Urothelium cell line (cell line): ENCODE measurements at regions not wholly inside any gene's neighbourhood (a gene's known extent, or its start where the extent isn't known, plus 50 kb on each side); places are given as distances from the start of the nearest gene placed in this dataset.

Source experiments
- DNase-seq: peaks from one replicate; pipeline ENCODE4 v3.0.0; 2011; ENCODE audit warnings: low spot score, mixed read lengths
- FAIRE-seq: peaks from 2 replicates; lab custom pipeline; 2011; peaks lifted over from hg19 to GRCh38; lab: Jason Lieb, UNC

DNA sequence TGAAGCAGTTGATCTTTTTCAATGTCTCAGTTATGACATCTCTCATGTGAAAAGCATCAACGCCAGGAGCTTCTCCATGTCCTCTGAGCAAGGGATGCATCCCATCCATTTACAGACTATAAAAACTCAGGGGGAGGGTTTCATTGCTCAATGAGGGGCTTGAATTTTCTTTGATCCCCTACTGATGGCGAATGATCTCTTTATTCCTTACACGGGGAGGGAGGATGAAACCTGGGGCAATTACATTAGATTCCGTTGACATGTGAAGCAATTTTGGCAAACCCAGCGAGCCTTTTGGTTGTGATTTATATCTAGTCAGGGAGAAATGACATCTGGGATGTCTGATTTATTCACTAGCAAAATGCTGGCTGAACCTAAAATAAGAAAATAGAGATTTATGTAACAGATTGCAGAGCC is 268.9 kb downstream of the HIVEP2 start:
- FAIRE-seq = no peak
- no peak for DNase-seq

DNA sequence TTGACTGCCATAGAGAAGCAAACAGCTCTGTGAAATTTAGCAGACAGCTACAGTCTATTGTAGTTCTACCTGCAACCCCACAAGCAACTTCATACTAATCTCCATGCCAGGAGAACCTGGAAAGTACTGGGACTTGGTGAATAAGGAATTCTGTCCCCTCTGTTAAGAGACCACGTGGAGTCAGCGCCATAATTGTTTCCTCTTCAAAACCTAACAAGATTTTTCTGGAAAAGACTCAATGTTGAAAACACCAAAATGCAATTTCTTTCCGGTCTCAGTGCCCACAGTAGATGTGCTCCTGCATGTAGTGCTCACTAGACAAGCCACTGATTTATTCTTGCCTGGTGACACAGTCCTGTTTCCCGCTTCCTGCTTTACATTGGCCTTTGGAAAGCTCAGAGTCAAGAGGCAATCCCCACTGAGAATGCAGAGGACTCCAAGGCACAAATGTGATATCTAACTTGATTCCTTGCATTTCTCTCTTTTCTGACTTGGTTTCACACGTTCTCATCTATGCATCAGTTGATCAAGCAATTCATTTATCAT is 268.3 kb downstream of the HIVEP2 start:
- FAIRE-seq (no peak), DNase-seq (no peak)

DNA sequence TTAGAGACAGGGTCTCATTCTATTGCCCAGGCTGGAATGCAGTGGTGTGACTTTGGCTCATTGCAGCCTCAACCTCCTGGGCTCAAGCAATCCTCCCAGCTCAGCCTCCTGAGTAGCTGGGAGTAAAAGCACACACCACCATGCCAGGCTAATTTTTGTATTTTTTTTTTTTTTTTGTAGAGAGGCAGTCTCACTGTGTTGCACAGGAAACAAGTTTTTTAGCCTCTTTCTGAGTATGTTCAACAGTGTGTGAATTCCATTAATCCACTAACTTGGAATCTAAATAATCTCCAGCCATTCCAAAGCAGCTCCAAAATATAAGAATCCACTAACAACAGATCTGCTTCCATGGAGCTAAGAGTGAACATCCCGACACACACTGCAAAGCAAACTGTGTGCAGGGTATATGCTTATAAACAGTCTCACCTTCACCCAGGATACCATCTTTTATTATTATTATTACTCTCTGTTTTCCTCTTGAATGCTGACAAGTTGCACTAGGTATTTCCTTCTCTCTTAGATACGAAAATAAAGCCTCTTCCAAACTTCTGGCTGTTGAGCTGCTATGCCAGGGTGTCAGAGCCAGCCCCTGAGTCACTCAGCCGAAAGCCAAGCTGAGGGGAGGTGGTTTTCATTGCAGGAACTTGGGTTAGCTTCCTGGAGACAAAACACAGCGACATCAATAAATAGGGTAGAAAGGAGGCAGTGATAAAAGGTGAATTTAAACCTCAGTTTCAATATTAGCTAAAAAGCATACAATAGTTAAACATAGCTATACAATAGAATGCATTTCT is 264.9 kb downstream of the HIVEP2 start:
- FAIRE-seq (no peak), DNase-seq (no peak)

- FAIRE-seq (no peak), DNase-seq (no peak)
Observed at GRCh38 chr6:142681099-142681498, 263.9 kb downstream of the HIVEP2 start.

GRCh38 chr6:142682985-142683384 is 262.0 kb downstream of the HIVEP2 start:
- DNase-seq (no peak), FAIRE-seq (no peak)

GRCh38 chr6:142683714-142684141 is 261.2 kb downstream of the HIVEP2 start:
- DNase-seq (no peak), FAIRE-seq (no peak)

GRCh38 chr6:142684371-142684770 is 260.6 kb downstream of the HIVEP2 start:
- DNase-seq (no peak), FAIRE-seq (no peak)

DNA sequence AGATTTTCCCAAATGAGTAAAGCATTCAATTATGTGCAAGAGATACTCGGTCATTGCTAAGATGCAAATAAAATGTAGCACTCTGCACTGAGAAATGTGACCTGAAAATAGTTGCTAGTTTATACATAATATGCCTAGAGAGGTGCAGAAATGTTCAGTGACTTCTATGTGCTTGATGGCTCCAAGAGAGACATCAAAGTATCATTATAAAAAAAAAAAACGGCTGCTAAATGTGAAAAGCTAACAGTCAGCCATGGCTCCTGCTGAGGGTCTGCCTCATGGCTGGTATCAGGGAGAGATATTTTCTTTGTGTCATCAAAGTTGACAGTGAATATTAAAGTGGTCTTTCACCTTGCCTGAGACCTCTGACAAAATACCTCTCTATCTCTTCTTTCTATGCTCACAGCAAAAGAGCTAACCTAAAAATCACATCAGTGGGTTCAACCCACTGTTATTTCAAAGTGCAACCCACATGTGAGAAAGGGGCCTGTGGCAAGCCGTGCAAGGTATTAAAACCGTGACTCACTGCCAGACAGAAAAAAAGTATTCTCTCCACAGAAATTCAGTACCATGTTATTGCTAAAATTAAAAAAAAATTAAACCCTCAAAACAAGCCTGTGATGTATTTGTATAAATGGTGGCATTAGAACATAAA is 259.0 kb downstream of the HIVEP2 start:
- no peak for FAIRE-seq
- DNase-seq = no peak

- DNase-seq (no peak), FAIRE-seq (no peak)
Observed at GRCh38 chr6:142686507-142686887, 258.5 kb downstream of the HIVEP2 start.

DNA sequence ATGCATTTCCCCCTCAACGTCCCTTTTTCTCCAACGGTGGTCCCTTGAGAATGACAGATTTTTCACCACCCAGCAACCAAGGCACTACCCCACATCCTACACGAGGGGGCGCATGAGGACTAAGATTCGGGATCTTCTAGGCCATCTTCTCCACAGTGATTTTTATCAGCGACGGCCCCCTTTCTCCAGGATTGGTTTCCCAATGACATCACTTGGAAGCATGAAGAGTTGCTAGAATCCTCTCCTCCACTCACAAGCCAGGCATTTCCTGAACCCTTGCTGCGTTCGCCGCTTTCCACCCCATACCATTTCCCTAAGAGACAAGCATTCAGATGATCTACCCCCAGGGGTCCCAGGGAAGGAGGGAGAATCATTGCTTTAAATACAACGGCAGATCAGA is 252.0 kb downstream of the HIVEP2 start:
- no peak for FAIRE-seq

GRCh38 chr6:142693441-142693840 is 251.5 kb downstream of the HIVEP2 start:
- no peak for FAIRE-seq
- no peak for DNase-seq

More for the DNA sequence above, 252.0 kb downstream of the HIVEP2 start:
- DNase-seq = peak; percentile 71

DNA sequence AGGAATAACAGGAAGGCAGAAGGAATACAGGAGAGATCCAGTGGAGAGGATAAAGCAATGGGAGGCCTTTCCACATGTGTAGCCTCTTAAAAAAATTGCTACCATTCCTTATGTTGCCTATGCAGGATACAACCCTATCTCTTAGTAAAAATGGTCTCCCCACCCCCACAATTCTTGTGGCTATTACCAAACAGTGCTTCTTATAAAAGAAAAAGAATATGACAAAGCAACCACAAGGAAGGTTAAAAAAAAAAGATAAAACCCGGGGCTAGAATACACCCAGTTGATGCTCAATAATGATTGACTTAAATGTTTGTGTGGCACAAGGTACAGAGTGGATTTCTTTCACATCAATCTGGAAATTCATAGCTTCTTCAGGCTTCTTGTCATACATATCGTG is 250.9 kb downstream of the HIVEP2 start:
- no peak for FAIRE-seq
- no peak for DNase-seq

DNA sequence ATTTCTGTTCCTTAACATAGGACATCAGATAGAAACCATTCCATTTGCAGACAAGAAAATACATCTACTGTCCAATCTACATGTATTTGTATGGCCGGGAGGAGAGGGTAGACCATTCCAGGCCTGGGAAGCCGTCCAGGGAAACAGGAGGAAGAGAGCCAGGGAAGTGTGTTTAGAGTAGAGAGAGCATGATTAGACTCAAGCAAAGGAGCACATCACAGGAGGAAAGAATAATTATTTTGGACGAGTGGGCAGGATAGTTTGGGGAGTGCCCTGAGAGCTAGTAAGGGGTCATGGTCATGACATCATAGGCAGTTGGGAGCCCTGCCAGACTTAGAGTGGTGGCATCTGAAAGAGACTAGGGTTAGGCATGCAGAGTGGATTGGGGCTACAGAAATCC is 250.0 kb downstream of the HIVEP2 start:
- FAIRE-seq (no peak), DNase-seq (no peak)

- DNase-seq (no peak), FAIRE-seq (no peak)
Observed at GRCh38 chr6:142696123-142697000, 248.6 kb downstream of the HIVEP2 start.

GRCh38 chr6:142697001-142697335 is 248.0 kb downstream of the HIVEP2 start:
- no peak for DNase-seq
- no peak for FAIRE-seq

DNA sequence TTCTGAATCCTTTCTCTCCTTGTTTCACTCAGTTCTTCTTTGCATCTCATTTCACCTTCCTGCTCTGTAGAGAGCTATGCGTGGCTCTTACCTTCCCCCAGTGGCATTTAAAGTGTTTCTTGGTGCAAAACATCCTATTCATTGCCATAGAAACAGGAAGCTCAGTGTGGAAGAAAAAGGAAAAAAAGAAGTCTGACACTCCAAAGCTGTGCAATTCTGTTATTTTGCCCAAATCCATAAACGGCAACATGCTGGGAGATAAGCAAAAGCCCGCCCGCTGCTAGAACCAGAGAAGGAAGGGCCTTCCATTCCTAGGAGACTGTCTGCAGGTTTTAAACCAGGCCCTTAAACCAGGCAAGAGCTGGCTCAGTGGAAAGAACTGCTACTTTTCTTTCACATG is 247.1 kb downstream of the HIVEP2 start:
- DNase-seq (no peak), FAIRE-seq (no peak)

GRCh38 chr6:142698751-142699150 is 246.2 kb downstream of the HIVEP2 start:
- no peak for DNase-seq
- FAIRE-seq = no peak

DNA sequence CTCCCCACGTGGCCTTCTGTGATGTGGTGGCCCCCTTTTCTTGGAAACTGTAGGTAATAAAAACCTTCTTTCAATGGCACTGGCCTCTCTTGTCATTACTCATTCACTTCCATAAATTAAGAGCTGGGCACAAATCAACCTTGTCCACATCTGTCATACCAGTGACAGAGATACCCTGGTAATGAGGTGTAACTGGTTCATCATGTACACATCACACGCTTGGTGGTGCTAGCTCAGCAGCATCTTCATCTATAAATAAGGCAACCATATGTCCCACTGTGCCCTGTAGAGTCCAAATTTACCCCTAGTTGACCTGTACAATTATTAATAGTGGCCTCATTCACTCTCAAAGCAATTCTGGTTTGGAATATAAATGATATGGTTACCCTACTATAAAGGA is 245.6 kb downstream of the HIVEP2 start:
- DNase-seq = no peak
- no peak for FAIRE-seq

DNA sequence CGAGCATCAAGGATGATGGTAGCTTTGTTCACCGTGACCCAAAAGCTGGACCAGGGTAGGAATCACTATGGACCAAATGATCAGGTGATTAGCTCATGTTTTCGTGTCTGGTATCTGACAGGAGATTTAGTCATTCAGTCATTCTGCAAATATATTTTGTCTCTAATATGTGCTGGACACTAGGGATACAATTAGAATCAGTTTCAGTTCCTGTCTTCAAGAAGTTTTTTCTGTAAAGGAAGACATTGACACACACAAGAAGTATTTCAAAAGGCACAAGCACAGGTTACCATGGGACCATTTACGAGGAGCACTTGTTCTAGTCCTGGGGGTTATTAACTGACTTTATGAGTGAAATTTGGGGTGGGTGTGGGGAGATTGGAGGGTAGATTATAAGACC is 244.9 kb downstream of the HIVEP2 start:
- FAIRE-seq = no peak
- DNase-seq = no peak

DNA sequence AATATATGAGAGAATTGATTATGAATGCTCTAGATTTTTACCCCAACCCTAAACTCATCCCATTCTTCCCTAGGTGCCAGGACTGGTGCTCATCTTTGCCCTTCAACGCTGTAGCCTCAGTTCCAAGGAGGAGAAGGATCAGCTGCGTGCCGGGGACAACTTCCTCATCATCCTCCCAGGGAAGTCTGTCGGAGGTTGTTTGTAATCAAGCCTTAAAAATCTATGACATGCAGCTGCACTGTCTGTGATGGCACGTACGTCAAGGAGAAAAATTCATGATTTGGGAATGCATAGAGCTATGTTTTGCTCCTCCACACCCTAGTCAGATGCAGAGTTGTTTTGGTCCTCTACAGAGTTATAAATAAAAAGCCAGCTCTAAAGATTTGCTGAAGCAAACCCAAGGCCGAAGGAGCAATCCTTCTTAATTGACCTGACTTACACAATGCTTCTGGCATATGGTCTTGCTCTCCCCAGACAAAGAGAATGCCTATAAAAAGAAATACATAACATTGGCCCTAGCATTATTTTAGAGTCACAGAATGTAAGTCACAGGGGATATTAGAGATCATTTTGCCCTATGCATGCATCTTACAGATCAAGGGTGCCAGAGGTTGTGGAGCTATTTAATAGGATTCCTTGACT is 244.2 kb downstream of the HIVEP2 start:
- FAIRE-seq (no peak), DNase-seq (no peak)
